Neural cell (in vitro differentiated cells): ENCODE measurements at regions not wholly inside any gene's neighbourhood (a gene's known extent, or its start where the extent isn't known, plus 50 kb on each side); places are given as distances from the start of the nearest gene placed in this dataset.

ENCODE experiments used
- H2AFZ ChIP-seq: fragments of 200-600, 300-800 bp; sonication (generic), shearing (Covaris generic); 2 replicates; pipeline ENCODE4 v1.6.0; 2014; ENCODE audit warnings: low read depth, mild to moderate bottlenecking, antibody characterized with exemption, low read length, moderate library complexity
- H3F3A ChIP-seq: fragments of 200-600 bp; shearing (Covaris generic); 2 replicates; pipeline ENCODE4 v1.6.1; 2016; ENCODE audit warnings: mild to moderate bottlenecking, moderate library complexity, mixed read lengths, antibody characterized with exemption, low read length; ENCODE audit not compliant: insufficient read depth, poor library complexity, severe bottlenecking
- H3K27ac ChIP-seq: fragments of 200-600, 300-800 bp; sonication (generic), shearing (Covaris generic); 2 replicates; pipeline ENCODE4 v1.5.1; 2014; ENCODE audit warnings: mild to moderate bottlenecking, low read length, moderate library complexity
- H3K27me3 ChIP-seq: fragments of 300-800, 200-600 bp; sonication (generic), shearing (Covaris generic); 2 replicates; pipeline ENCODE4 v1.6.0; 2014; ENCODE audit warnings: mild to moderate bottlenecking, low read depth, low read length, moderate library complexity; ENCODE audit not compliant: insufficient read depth
- H3K36me3 ChIP-seq: fragments of 300-800, 200-600 bp; sonication (generic), shearing (Covaris generic); 2 replicates; pipeline ENCODE4 v1.5.1; 2014; ENCODE audit warnings: mild to moderate bottlenecking, antibody characterized with exemption, low read length, moderate library complexity; ENCODE audit not compliant: insufficient read depth
- H3K4me2 ChIP-seq: fragments of 300-800, 200-600 bp; sonication (generic), shearing (Covaris generic); 2 replicates; pipeline ENCODE4 v1.6.0; 2014; ENCODE audit warnings: mild to moderate bottlenecking, low read length
- H3K4me3 ChIP-seq: fragments of 300-800, 200-600 bp; sonication (generic), shearing (Covaris generic); 2 replicates; pipeline ENCODE4 v1.5.1; 2014; ENCODE audit warnings: mild to moderate bottlenecking, low read length, moderate library complexity
- H3K79me2 ChIP-seq: fragments of 200-600 bp; shearing (Covaris generic); replicated peaks from 2 replicates; pipeline ENCODE4 v1.6.0; 2014; ENCODE audit warnings: mild to moderate bottlenecking, low read length, moderate library complexity; ENCODE audit not compliant: insufficient read depth
- H3K9ac ChIP-seq: fragments of 300-800, 200-600 bp; sonication (generic), shearing (Covaris generic); 2 replicates; pipeline ENCODE4 v1.6.1; 2016; ENCODE audit warnings: mild to moderate bottlenecking, low read length, mixed read lengths
- H3K9me2 ChIP-seq: fragments of 200-600 bp; shearing (Covaris generic); 2 replicates; pipeline ENCODE4 v1.6.1; 2016; ENCODE audit warnings: mild to moderate bottlenecking, low read length, mixed read lengths; ENCODE audit not compliant: insufficient read depth
- H3K9me3 ChIP-seq: fragments of 200-600, 300-800 bp; sonication (generic), shearing (Covaris generic); 2 replicates; pipeline ENCODE4 v1.6.1; 2016; ENCODE audit warnings: mild to moderate bottlenecking, mixed run types, low read length, moderate library complexity, mixed read lengths
- H4K20me1 ChIP-seq: fragments of 200-600 bp; shearing (Covaris generic); 2 replicates; pipeline ENCODE4 v1.6.1; 2016; ENCODE audit warnings: mild to moderate bottlenecking, mixed run types; ENCODE audit not compliant: insufficient read depth
- CTCF ChIP-seq: fragments of 450-650 bp; IDR thresholded peaks from 2 replicates; pipeline ENCODE4 v1.5.1; 2014; ENCODE audit warnings: antibody characterized with exemption, mild to moderate bottlenecking, moderate library complexity; ENCODE audit not compliant: poor library complexity, severe bottlenecking
- EP300 ChIP-seq: fragments of 450-650 bp; conservative IDR thresholded peaks from 2 replicates; pipeline ENCODE4 v1.6.1; 2014; ENCODE audit warnings: antibody characterized with exemption, mild to moderate bottlenecking, moderate library complexity; ENCODE audit not compliant: poor library complexity, severe bottlenecking
- EZH2 ChIP-seq: fragments of 200-600, 300-800 bp; shearing (Covaris generic), sonication (generic); IDR thresholded peaks from 2 replicates; pipeline ENCODE4 v1.6.1; 2014; ENCODE audit warnings: antibody characterized with exemption, low read length, borderline replicate concordance, mild to moderate bottlenecking; ENCODE audit not compliant: insufficient read depth, poor library complexity, severe bottlenecking
- MXI1 ChIP-seq: fragments of 450-650 bp; conservative IDR thresholded peaks from 2 replicates; pipeline ENCODE4 v1.6.1; 2014; ENCODE audit warnings: antibody characterized with exemption, mild to moderate bottlenecking; ENCODE audit not compliant: poor library complexity, severe bottlenecking
- POLR2AphosphoS5 ChIP-seq: IDR thresholded peaks from 2 replicates; pipeline ENCODE4 v1.6.1; 2012
- RAD21 ChIP-seq: fragments of 450-650 bp; conservative IDR thresholded peaks from 2 replicates; pipeline ENCODE4 v1.6.1; 2014; ENCODE audit warnings: antibody characterized with exemption, mild to moderate bottlenecking, moderate library complexity
- REST ChIP-seq: IDR thresholded peaks from 2 replicates; pipeline ENCODE4 v1.6.1; 2012; ENCODE audit warnings: borderline replicate concordance
- SMC3 ChIP-seq: fragments of 450-650 bp; conservative IDR thresholded peaks from 2 replicates; pipeline ENCODE4 v1.6.1; 2014; ENCODE audit warnings: antibody characterized with exemption, mild to moderate bottlenecking, moderate library complexity; ENCODE audit not compliant: poor library complexity
- TAF1 ChIP-seq: IDR thresholded peaks from 2 replicates; pipeline ENCODE4 v1.6.1; 2012; ENCODE audit warnings: low read depth

GRCh38 chr16:26196310-26196709, 504.6 kb downstream of the HS3ST4 start:
- Histone ChIP-seq H3K27me3 (no peaks in the 10 kb centered on the region), H4K20me1 (no peaks in the 10 kb centered on the region), H3K4me3 (no peak overlapping the region), H3K27ac (no peak overlapping the region), H3K9me2 (no peaks in the 10 kb centered on the region), H3K79me2 (no peaks in the 10 kb centered on the region), H3F3A (no peaks in the 10 kb centered on the region), H3K9me3 (no peaks in the 10 kb centered on the region), H3K4me2 (no peak overlapping the region), H2AFZ (no peak overlapping the region), H3K36me3 (no peaks in the 10 kb centered on the region), H3K9ac (no peak overlapping the region)
- TF ChIP-seq REST (no peak), SMC3 (no peak), EP300 (no peak), RAD21 (no peak)

GRCh38 chr16:26196802-26197201, 505.0 kb downstream of the HS3ST4 start:
- Histone ChIP-seq H3K36me3 (no peaks in the 10 kb centered on the region), H3K9ac (no peak overlapping the region), H3K27me3 (no peaks in the 10 kb centered on the region), H3K4me3 (no peak overlapping the region), H3K27ac (no peak overlapping the region), H3K9me3 (no peaks in the 10 kb centered on the region), H2AFZ (no peak overlapping the region), H4K20me1 (no peaks in the 10 kb centered on the region), H3K79me2 (no peaks in the 10 kb centered on the region), H3F3A (no peaks in the 10 kb centered on the region), H3K4me2 (no peak overlapping the region), H3K9me2 (no peaks in the 10 kb centered on the region)
- TF ChIP-seq RAD21 (no peak), POLR2AphosphoS5 (no peak), EZH2 (no peak), TAF1 (no peak), MXI1 (no peak), CTCF (no peak), REST (no peak)
